ENCODE measurements at regions not wholly inside any gene's neighbourhood (a gene's known extent, or its start where the extent isn't known, plus 50 kb on each side); places are given as distances from the start of the nearest gene placed in this dataset.

- peak in 1 of 2 donors; percentile 4 for DNase-seq (ENCODE audit: low spot score in 2 of 2)
- intact Hi-C loops (cut with DNase I; ENCODE audit: low total_unique reads): no loop called here
- no peak overlapping the region for H3K4me3 ChIP-seq (ENCODE audit: low read depth, poor library complexity, severe bottlenecking)
- 91 to 93% methylated on average over 2 of the region's 2 CpGs for WGBS, 2 donors
- TF ChIP-seq POLR2A (IDR thresholded peaks at IDR 0.05) (no peak), CTCF (IDR thresholded peaks at IDR 0.05) (no peak)
Observed at GRCh38 chr1:229210844-229211243, 60.1 kb upstream of the RAB4A start.

GRCh38 chr1:229213797-229214196 is 57.1 kb upstream of the RAB4A start:
- intact Hi-C loops (cut with DNase I; ENCODE audit: low total_unique reads): no loop called here

GRCh38 chr1:229217716-229218115 is 53.2 kb upstream of the RAB4A start:
- H3K4me3 ChIP-seq (ENCODE audit: low read depth, poor library complexity, severe bottlenecking): no peak overlapping the region
- no peak for DNase-seq (ENCODE audit: low spot score in 2 of 2)
- intact Hi-C loops (cut with DNase I; ENCODE audit: low total_unique reads): no loop called here
- 69 to 79% methylated on average over 8 of the region's 8 CpGs for WGBS, 2 donors
- TF ChIP-seq CTCF (IDR thresholded peaks at IDR 0.05) (no peak), POLR2A (IDR thresholded peaks at IDR 0.05) (no peak)

More at GRCh38 chr1:229213797-229214196, 57.1 kb upstream of the RAB4A start:
- TF ChIP-seq POLR2A (IDR thresholded peaks at IDR 0.05) (no peak), CTCF (IDR thresholded peaks at IDR 0.05) (no peak)
- WGBS, 2 donors: 89% methylated on average over 2 of the region's 2 CpGs
- H3K4me3 ChIP-seq (ENCODE audit: low read depth, poor library complexity, severe bottlenecking): no peak overlapping the region
- no peak for DNase-seq (ENCODE audit: low spot score in 2 of 2)

GRCh38 chr1:229218612-229219025 is 52.3 kb upstream of the RAB4A start:
- intact Hi-C loops (cut with DNase I; ENCODE audit: low total_unique reads): no loop called here
- H3K4me3 ChIP-seq (ENCODE audit: low read depth, poor library complexity, severe bottlenecking): no peak overlapping the region
- TF ChIP-seq POLR2A (IDR thresholded peaks at IDR 0.05) (no peak), CTCF (IDR thresholded peaks at IDR 0.05) (no peak)
- no peak for DNase-seq (ENCODE audit: low spot score in 2 of 2)
- 57 to 63% methylated on average over 1 of the region's 1 CpG for WGBS, 2 donors

- DNase-seq (ENCODE audit: low spot score in 2 of 2): no peak
- H3K4me3 ChIP-seq (ENCODE audit: low read depth, poor library complexity, severe bottlenecking): no peak overlapping the region
- WGBS, 2 donors: 98 to 100% methylated on average over 1 of the region's 1 CpG
- TF ChIP-seq CTCF (IDR thresholded peaks at IDR 0.05) (no peak), POLR2A (IDR thresholded peaks at IDR 0.05) (no peak)
- intact Hi-C loops (cut with DNase I; ENCODE audit: low total_unique reads): no loop called here
Observed at GRCh38 chr1:229220163-229220846, 50.6 kb upstream of the RAB4A start.
